ENCODE measurements at regions not wholly inside any gene's neighbourhood (a gene's known extent, or its start where the extent isn't known, plus 50 kb on each side); places are given as distances from the start of the nearest gene placed in this dataset.

- H3K27ac ChIP-seq (ENCODE audit: low read length) = no peak overlapping the region
- no peak overlapping the region for H3K4me3 ChIP-seq (ENCODE audit: low read depth in 1 of 2, low read length in 2 of 2)
- peaks cover 22% of the 10 kb centered on the region for H3K27me3 ChIP-seq (ENCODE audit: insufficient read depth, low read length, poor library complexity)
- H3K9me3 ChIP-seq (ENCODE audit: insufficient read depth, low read length, severe bottlenecking) = no peaks in the 10 kb centered on the region
- H3K79me2 ChIP-seq (ENCODE audit: insufficient read depth, low read length) = no peaks in the 10 kb centered on the region
- no peak overlapping the region for H3K9ac ChIP-seq (ENCODE audit: low read depth, low read length)
- no peaks in the 10 kb centered on the region for H3K4me1 ChIP-seq (ENCODE audit: insufficient read depth, low read length)
- no peaks in the 10 kb centered on the region for H3K36me3 ChIP-seq (ENCODE audit: insufficient read depth, low read length)
- no peak overlapping the region for H2AFZ ChIP-seq (ENCODE audit: low read depth, low read length)
- ATAC-seq (ENCODE audit: insufficient read depth, low read depth) (no peak), DNase-seq (no peak)
- no peaks in the 10 kb centered on the region for H4K20me1 ChIP-seq (ENCODE audit: insufficient read depth, low read length)
- no peak overlapping the region for H3K4me2 ChIP-seq (ENCODE audit: insufficient read depth, low read length)
- TF ChIP-seq EZH2 (IDR thresholded peaks at IDR 0.05; ENCODE audit: borderline replicate concordance, low read depth, low read length, severe bottlenecking) (no peak), CTCF (IDR thresholded peaks at IDR 0.05; ENCODE audit: borderline replicate concordance, extremely low read depth, low read length, poor library complexity, severe bottlenecking) (no peak)
Measured at GRCh38 chr3:194810076-194810475, 124.4 kb downstream of the FAM43A start.

- no peaks in the 10 kb centered on the region for H3K9me3 ChIP-seq (ENCODE audit: insufficient read depth, low read length, severe bottlenecking)
- H3K79me2 ChIP-seq (ENCODE audit: insufficient read depth, low read length) = no peaks in the 10 kb centered on the region
- no peak overlapping the region for H3K4me3 ChIP-seq (ENCODE audit: low read depth in 1 of 2, low read length in 2 of 2)
- H3K27ac ChIP-seq (ENCODE audit: low read length) = no peak overlapping the region
- TF ChIP-seq CTCF (IDR thresholded peaks at IDR 0.05; ENCODE audit: borderline replicate concordance, extremely low read depth, low read length, poor library complexity, severe bottlenecking) (no peak), EZH2 (IDR thresholded peaks at IDR 0.05; ENCODE audit: borderline replicate concordance, low read depth, low read length, severe bottlenecking) (no peak)
- H3K36me3 ChIP-seq (ENCODE audit: insufficient read depth, low read length) = no peaks in the 10 kb centered on the region
- no peak overlapping the region for H3K9ac ChIP-seq (ENCODE audit: low read depth, low read length)
- no peaks in the 10 kb centered on the region for H3K4me1 ChIP-seq (ENCODE audit: insufficient read depth, low read length)
- DNase-seq (no peak), ATAC-seq (ENCODE audit: insufficient read depth, low read depth) (no peak)
- H3K4me2 ChIP-seq (ENCODE audit: insufficient read depth, low read length) = no peak overlapping the region
- H3K27me3 ChIP-seq (ENCODE audit: insufficient read depth, low read length, poor library complexity) = peaks cover 22% of the 10 kb centered on the region
- H4K20me1 ChIP-seq (ENCODE audit: insufficient read depth, low read length) = no peaks in the 10 kb centered on the region
- no peak overlapping the region for H2AFZ ChIP-seq (ENCODE audit: low read depth, low read length)
Measured at GRCh38 chr3:194811118-194811517, 125.4 kb downstream of the FAM43A start.

- peaks cover 28% of the 10 kb centered on the region for H3K27me3 ChIP-seq (ENCODE audit: insufficient read depth, low read length, poor library complexity)
- no peaks in the 10 kb centered on the region for H3K36me3 ChIP-seq (ENCODE audit: insufficient read depth, low read length)
- no peak for ATAC-seq (ENCODE audit: insufficient read depth, low read depth)
- H3K9ac ChIP-seq (ENCODE audit: low read depth, low read length) = no peak overlapping the region
- H3K4me2 ChIP-seq (ENCODE audit: insufficient read depth, low read length) = no peak overlapping the region
- no peak overlapping the region for H2AFZ ChIP-seq (ENCODE audit: low read depth, low read length)
- TF ChIP-seq CTCF (IDR thresholded peaks at IDR 0.05; ENCODE audit: borderline replicate concordance, extremely low read depth, low read length, poor library complexity, severe bottlenecking) (no peak), EZH2 (IDR thresholded peaks at IDR 0.05; ENCODE audit: borderline replicate concordance, low read depth, low read length, severe bottlenecking) (no peak)
- no peak overlapping the region for H3K27ac ChIP-seq (ENCODE audit: low read length)
- H4K20me1 ChIP-seq (ENCODE audit: insufficient read depth, low read length) = no peaks in the 10 kb centered on the region
- H3K4me1 ChIP-seq (ENCODE audit: insufficient read depth, low read length) = no peaks in the 10 kb centered on the region
- no peak for DNase-seq
- no peaks in the 10 kb centered on the region for H3K9me3 ChIP-seq (ENCODE audit: insufficient read depth, low read length, severe bottlenecking)
- H3K79me2 ChIP-seq (ENCODE audit: insufficient read depth, low read length) = no peaks in the 10 kb centered on the region
- no peak overlapping the region for H3K4me3 ChIP-seq (ENCODE audit: low read depth in 1 of 2, low read length in 2 of 2)
Measured at GRCh38 chr3:194812176-194812575, 126.5 kb downstream of the FAM43A start.

GRCh38 chr3:194814878-194815357, 129.2 kb downstream of the FAM43A start:
- no peaks in the 10 kb centered on the region for H3K36me3 ChIP-seq (ENCODE audit: insufficient read depth, low read length)
- DNase-seq = no peak
- no peaks in the 10 kb centered on the region for H4K20me1 ChIP-seq (ENCODE audit: insufficient read depth, low read length)
- no peaks in the 10 kb centered on the region for H3K9me3 ChIP-seq (ENCODE audit: insufficient read depth, low read length, severe bottlenecking)
- no peak overlapping the region for H3K9ac ChIP-seq (ENCODE audit: low read depth, low read length)
- no peak overlapping the region for H2AFZ ChIP-seq (ENCODE audit: low read depth, low read length)
- H3K27me3 ChIP-seq (ENCODE audit: insufficient read depth, low read length, poor library complexity) = peaks cover 26% of the 10 kb centered on the region
- TF ChIP-seq CTCF (IDR thresholded peaks at IDR 0.05; ENCODE audit: borderline replicate concordance, extremely low read depth, low read length, poor library complexity, severe bottlenecking) (no peak), EZH2 (IDR thresholded peaks at IDR 0.05; ENCODE audit: borderline replicate concordance, low read depth, low read length, severe bottlenecking) (no peak)
- no peak overlapping the region for H3K4me2 ChIP-seq (ENCODE audit: insufficient read depth, low read length)
- no peak for ATAC-seq (ENCODE audit: insufficient read depth, low read depth)
- no peaks in the 10 kb centered on the region for H3K79me2 ChIP-seq (ENCODE audit: insufficient read depth, low read length)
- H3K4me1 ChIP-seq (ENCODE audit: insufficient read depth, low read length) = no peaks in the 10 kb centered on the region
- H3K4me3 ChIP-seq (ENCODE audit: low read depth in 1 of 2, low read length in 2 of 2) = no peak overlapping the region
- no peak overlapping the region for H3K27ac ChIP-seq (ENCODE audit: low read length)
